ENCODE measurements at regions not wholly inside any gene's neighbourhood (a gene's known extent, or its start where the extent isn't known, plus 50 kb on each side); places are given as distances from the start of the nearest gene placed in this dataset.
"Not testable (repeated sequence)": the region's sequence is repeated elsewhere in the genome, so short reads cannot be mapped to it uniquely, and the experiment has no call there.

- Mint-ChIP-seq H3K27me3 (ENCODE audit: low read depth in 2 of 2) (peaks cover 15 to 31% of the 10 kb centered on the region in 2 donors), H3K4me1 (no peaks in the 10 kb centered on the region), H3K9me3 (no peaks in the 10 kb centered on the region), H3K36me3 (no peaks in the 10 kb centered on the region), H3K27ac (no peak overlapping the region), H3K4me3 (no peak overlapping the region)
- TF ChIP-seq CTCF (IDR thresholded peaks at IDR 0.05), result no peak
- 59% methylated on average over 2 of the region's 3 CpGs for whole genome bisulfite sequencing (ENCODE audit: insufficient coverage)
- intact Hi-C loops (cut with micrococcal nuclease), result no loop called here
- H3K36me3 ChIP-seq (ENCODE audit: control insufficient read depth, insufficient read depth, low read length), result no peaks in the 10 kb centered on the region
- no peaks in the 10 kb centered on the region for H3K27me3 ChIP-seq (ENCODE audit: control insufficient read depth, insufficient read depth, low read length)
- no peak overlapping the region for H3K4me3 ChIP-seq (ENCODE audit: low read length)
- H3K9me3 ChIP-seq (ENCODE audit: control insufficient read depth, insufficient read depth, low read length), result no peaks in the 10 kb centered on the region
- H3K27ac ChIP-seq (ENCODE audit: low read length), result no peak overlapping the region
- DNase-seq, result no peak
- H3K4me1 ChIP-seq (ENCODE audit: control insufficient read depth, insufficient read depth, low read length), result no peaks in the 10 kb centered on the region
- no peak for ATAC-seq
These were observed 1021.5 kb downstream of the TMEM121 start for GRCh38 chr14:106547735-106548434.

- no peak overlapping the region for H3K27ac ChIP-seq (ENCODE audit: low read length)
- H3K4me3 ChIP-seq (ENCODE audit: low read length), result no peak overlapping the region
- Mint-ChIP-seq H3K4me1 (no peaks in the 10 kb centered on the region), H3K9me3 (no peaks in the 10 kb centered on the region), H3K27ac (no peak overlapping the region), H3K27me3 (ENCODE audit: low read depth in 2 of 2) (peaks cover 14 to 41% of the 10 kb centered on the region in 2 donors), H3K36me3 (no peaks in the 10 kb centered on the region), H3K4me3 (no peak overlapping the region)
- no peaks in the 10 kb centered on the region for H3K4me1 ChIP-seq (ENCODE audit: control insufficient read depth, insufficient read depth, low read length)
- intact Hi-C loops (cut with micrococcal nuclease), result no loop called here
- no peaks in the 10 kb centered on the region for H3K9me3 ChIP-seq (ENCODE audit: control insufficient read depth, insufficient read depth, low read length)
- no peaks in the 10 kb centered on the region for H3K27me3 ChIP-seq (ENCODE audit: control insufficient read depth, insufficient read depth, low read length)
- H3K36me3 ChIP-seq (ENCODE audit: control insufficient read depth, insufficient read depth, low read length), result no peaks in the 10 kb centered on the region
- no peak for TF ChIP-seq CTCF (IDR thresholded peaks at IDR 0.05)
- DNase-seq (no peak), ATAC-seq (no peak)
- WGBS (ENCODE audit: insufficient coverage), result no CpG with 5 or more reads among the region's 1 CpG
These were observed 1022.7 kb downstream of the TMEM121 start for GRCh38 chr14:106549064-106549463.

GRCh38 chr14:106551265-106551664 is 1024.9 kb downstream of the TMEM121 start:
- H3K4me3 Mint-ChIP-seq, result no peak overlapping the region
- H3K9me3 Mint-ChIP-seq, result no peaks in the 10 kb centered on the region
- H3K4me1 ChIP-seq (ENCODE audit: control insufficient read depth, insufficient read depth, low read length), result no peaks in the 10 kb centered on the region
- 58% methylated on average over 2 of the region's 2 CpGs for WGBS (ENCODE audit: insufficient coverage)
- no peaks in the 10 kb centered on the region for H3K36me3 ChIP-seq (ENCODE audit: control insufficient read depth, insufficient read depth, low read length)
- peak in 1 of 2 donors; percentile 31 for DNase-seq
- no peak overlapping the region for H3K27ac ChIP-seq (ENCODE audit: low read length)
- no peak overlapping the region for H3K4me3 ChIP-seq (ENCODE audit: low read length)
- no peaks in the 10 kb centered on the region for H3K36me3 Mint-ChIP-seq
- H3K9me3 ChIP-seq (ENCODE audit: control insufficient read depth, insufficient read depth, low read length), result no peaks in the 10 kb centered on the region
- no peak for TF ChIP-seq CTCF (IDR thresholded peaks at IDR 0.05)
- H3K4me1 Mint-ChIP-seq, result no peaks in the 10 kb centered on the region
- intact Hi-C loops (cut with micrococcal nuclease), result no loop called here
- ATAC-seq, result peak; percentile 43 to 57 (median 47)
- H3K27ac Mint-ChIP-seq, result no peak overlapping the region
- no peaks in the 10 kb centered on the region for H3K27me3 ChIP-seq (ENCODE audit: control insufficient read depth, insufficient read depth, low read length)
- peaks cover 17 to 37% of the 10 kb centered on the region in 2 donors for H3K27me3 Mint-ChIP-seq (ENCODE audit: low read depth in 2 of 2)

GRCh38 chr14:106556211-106556610 is 1029.8 kb downstream of the TMEM121 start:
- H3K27ac Mint-ChIP-seq; H3K4me1 ChIP-seq (ENCODE audit: control insufficient read depth, insufficient read depth, low read length); H3K9me3 ChIP-seq (ENCODE audit: control insufficient read depth, insufficient read depth, low read length); ATAC-seq; H3K4me3 ChIP-seq (ENCODE audit: low read length); H3K4me3 Mint-ChIP-seq; H3K36me3 Mint-ChIP-seq; H3K36me3 ChIP-seq (ENCODE audit: control insufficient read depth, insufficient read depth, low read length); DNase-seq; intact Hi-C loops (cut with micrococcal nuclease); H3K4me1 Mint-ChIP-seq; H3K27me3 ChIP-seq (ENCODE audit: control insufficient read depth, insufficient read depth, low read length); H3K27ac ChIP-seq (ENCODE audit: low read length); H3K9me3 Mint-ChIP-seq: not testable (repeated sequence)
- 83% methylated on average over 9 of the region's 9 CpGs for WGBS (ENCODE audit: insufficient coverage)
- H3K27me3 Mint-ChIP-seq (ENCODE audit: low read depth in 2 of 2), result peaks cover 13 to 43% of the 10 kb centered on the region in 2 donors

All from natural killer cell (primary cell).